CD4-positive, alpha-beta T cell treated with Interferon alpha-2 for 1 hour (primary cell): ENCODE measurements at regions not wholly inside any gene's neighbourhood (a gene's known extent, or its start where the extent isn't known, plus 50 kb on each side); places are given as distances from the start of the nearest gene placed in this dataset.

Source experiments
- DNase-seq, 2 donors: peaks; one replicate each; pipeline ENCODE4 v3.0.0-alpha.2; 2020 to 2022

DNA sequence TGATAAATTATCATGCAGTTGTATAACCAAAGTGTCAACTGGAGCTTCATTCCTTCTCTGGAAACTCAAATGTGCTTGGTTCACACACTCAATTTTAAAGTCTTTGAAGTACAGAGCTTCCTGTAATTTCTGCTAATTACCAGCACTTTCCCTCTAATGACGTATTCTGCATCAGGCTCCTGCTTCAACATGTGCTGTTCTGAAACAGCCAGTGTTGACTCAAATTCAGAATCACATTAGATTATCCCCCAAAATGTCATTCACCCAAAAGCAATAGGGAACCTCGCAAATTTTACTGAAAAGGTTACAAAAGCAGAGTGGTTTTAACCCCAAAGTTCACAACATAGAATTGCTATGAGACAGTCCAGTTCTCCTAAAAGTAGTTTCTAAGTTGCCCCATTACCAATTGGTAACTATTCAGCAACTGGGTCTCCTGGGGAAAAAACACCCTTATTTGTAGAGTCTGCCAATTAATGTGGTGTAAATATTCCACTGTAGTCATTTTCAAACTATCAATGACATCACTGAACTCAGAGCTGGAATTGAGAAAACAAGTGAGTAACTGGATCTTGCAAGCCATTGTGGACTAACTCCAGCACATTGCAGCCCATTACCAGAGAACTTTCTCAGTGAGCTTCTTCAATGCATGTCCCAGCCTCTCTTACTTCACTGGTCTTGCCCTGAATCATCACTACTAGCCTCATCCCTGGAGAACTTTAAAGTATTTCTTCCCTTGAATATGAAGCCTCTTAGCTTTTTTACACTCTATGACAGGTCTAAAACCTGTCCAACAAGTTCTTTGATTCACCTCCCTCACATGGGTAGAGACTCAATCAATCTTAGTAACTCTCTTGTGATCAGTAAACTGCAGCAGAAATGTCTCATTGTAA, 955.4 kb downstream of the EFNB2 start:
- DNase-seq = no peak

DNA sequence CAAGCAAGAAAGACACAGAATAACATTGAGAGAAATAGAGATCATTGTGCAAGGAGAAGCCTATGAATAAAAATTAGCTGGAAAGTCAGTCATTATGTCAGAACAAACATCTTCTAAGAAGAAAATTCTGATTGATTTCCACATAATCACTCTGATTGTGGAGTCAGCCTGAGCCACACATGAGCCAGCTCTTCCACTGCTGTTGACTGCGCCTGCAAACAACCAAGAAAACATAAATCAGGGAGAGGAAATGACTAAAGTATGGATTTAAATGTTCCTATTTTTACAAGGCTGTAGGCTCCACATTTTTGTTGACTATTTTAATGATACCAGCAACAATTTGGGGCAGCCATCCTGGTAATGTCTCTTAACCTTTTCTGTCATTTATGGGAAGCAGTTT, 962.3 kb downstream of the EFNB2 start:
- no peak for DNase-seq

DNA sequence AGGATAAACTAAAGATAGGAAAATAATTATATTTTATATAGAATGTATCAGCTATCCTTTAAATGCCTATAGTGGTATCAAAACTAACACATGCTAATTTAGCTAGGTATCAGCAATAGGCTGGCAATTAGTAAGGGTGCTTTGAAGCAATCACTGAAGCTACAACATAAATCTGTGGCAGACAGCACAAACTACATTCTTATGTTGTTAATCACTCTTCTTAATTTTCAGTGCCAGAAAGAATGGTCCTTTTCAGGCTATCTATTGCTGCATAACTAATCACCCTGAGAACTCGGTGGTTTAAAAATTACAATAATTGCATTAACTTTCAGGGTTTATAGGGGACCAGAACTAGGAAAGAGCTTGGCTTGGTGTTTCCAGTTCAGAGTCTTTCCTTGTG, 963.1 kb downstream of the EFNB2 start:
- DNase-seq = no peak

- DNase-seq = no peak
Measured at GRCh38 chr13:105569816-105570215, 965.6 kb downstream of the EFNB2 start.

- no peak for DNase-seq
Measured at GRCh38 chr13:105567951-105568525, 967.4 kb downstream of the EFNB2 start.

GRCh38 chr13:105565136-105565727, 970.2 kb downstream of the EFNB2 start:
- no peak for DNase-seq

- DNase-seq = no peak
Measured at GRCh38 chr13:105552078-105552477, 983.4 kb downstream of the EFNB2 start.

DNA sequence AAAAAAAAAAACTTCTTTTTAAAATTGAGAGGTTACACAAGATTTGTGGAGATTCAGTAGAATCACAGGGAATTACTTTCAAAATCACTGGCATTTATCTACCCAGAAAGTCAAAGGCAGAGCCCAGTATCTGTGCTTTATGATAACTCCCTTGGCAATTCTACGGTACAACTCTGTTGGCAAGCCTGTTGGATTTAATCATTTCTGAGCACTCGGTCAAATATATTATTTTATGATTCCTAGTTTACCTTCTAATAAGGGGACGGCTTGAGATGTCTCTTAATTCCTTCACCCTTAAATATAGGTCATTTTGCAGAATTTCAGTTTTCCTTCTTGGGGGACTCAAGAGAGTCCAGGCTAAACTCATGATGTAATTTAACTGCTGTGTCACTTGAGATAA, 987.6 kb downstream of the EFNB2 start:
- no peak for DNase-seq

- DNase-seq = no peak
Measured at GRCh38 chr13:105545811-105546210, 989.7 kb downstream of the EFNB2 start.

DNA sequence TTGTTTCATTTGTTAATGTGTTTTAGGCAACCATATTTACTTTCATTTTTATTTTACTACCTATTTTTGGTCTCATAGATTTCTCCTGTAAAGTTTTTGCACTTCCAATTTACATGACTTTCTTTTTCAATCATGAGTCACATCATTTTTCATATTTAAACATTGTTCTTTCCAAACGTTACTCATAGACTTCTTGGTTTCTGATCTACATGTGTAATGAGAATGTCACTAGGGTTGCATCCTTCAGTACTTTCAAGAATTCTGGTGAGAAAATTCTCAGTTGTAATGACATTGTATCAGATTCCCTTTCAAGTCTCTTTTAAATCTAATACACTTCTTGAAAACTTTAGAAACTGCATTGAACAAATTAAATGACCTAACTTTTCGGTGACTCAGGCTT, 991.7 kb downstream of the EFNB2 start:
- no peak for DNase-seq

DNA sequence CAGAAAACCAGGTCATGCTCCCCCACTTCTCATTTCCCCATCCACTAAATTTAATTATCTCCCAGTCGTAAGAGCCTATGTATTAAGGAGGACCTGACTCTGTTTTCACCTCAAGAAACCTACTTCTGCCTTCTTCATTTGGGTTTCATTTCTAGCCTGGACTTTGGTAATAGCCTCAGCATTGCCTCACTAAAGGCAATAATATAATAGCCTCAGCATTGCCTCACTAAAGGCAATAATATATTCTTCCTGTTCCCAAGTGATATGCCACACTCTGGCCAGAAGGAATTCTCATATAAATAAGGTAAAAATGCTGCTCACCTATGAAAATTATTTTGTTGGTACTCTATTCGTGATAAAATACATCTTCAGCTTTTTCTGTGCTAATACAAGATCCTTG, 993.9 kb downstream of the EFNB2 start:
- DNase-seq = no peak

- no peak for DNase-seq
Measured at GRCh38 chr13:105538346-105538745, 997.1 kb downstream of the EFNB2 start.

GRCh38 chr13:105537113-105537512, 998.3 kb downstream of the EFNB2 start:
- DNase-seq = no peak

DNA sequence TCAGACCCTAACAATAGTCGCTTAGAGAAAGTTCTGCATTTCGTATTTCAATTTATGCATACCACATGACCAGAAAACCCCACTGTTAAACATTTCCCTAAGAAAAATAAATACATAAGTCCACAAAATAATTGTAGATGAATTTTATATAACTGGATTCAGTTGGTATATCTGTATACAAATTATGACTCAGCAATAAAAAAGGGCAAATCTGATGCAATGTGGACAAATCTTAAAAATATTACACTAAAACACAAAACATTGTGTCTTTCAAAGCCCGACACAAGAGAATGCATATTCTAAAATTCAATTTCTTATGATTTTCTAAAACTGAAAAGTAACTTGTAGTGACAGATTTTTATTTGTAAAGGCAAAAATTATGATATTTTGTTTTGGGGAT, 1005.0 kb downstream of the EFNB2 start:
- no peak for DNase-seq

DNA sequence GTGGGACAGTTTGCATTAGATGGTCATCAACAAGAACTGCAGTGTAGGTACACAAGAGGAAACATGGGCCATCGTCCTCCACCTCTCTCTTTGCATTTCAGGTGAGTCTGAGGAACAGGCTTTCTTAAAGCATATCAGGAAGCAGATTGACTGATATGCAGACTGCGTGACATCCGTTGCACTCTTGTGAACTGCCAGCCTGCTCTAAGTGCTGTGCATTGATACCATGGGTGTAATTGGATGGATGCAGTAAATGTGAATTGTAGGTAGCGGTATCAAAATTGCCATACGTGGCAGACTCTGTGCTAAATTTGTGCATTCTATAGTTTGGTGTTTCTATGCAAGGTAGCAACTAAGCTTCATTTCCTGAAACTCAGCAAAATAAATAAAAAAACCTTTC, 1008.3 kb downstream of the EFNB2 start:
- no peak for DNase-seq

GRCh38 chr13:105519771-105520170, 1015.7 kb downstream of the EFNB2 start:
- no peak for DNase-seq

DNA sequence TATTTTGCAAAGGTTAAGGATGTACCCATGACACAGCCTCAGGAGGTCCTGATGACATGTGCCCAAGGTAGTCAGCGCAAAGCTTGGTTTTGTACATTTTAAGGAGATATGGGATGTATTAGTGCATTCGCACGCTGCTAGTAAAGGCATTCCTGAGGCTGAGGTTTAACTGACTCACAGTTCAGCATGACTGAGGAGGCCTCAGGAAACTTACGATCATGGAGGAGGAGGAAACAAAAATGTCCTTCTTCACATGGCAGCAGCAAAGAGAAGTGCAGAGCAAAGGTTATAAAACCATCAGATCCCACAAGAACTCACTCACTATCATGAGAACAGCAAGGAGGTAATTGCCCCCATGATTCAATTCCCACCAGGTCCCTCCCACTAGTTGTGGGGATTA, 1017.4 kb downstream of the EFNB2 start:
- no peak for DNase-seq

- no peak for DNase-seq
Measured at GRCh38 chr13:105514401-105514800, 1021.1 kb downstream of the EFNB2 start.

GRCh38 chr13:105513448-105513847, 1022.0 kb downstream of the EFNB2 start:
- DNase-seq = no peak

GRCh38 chr13:105509981-105510762, 1025.3 kb downstream of the EFNB2 start:
- no peak for DNase-seq

DNA sequence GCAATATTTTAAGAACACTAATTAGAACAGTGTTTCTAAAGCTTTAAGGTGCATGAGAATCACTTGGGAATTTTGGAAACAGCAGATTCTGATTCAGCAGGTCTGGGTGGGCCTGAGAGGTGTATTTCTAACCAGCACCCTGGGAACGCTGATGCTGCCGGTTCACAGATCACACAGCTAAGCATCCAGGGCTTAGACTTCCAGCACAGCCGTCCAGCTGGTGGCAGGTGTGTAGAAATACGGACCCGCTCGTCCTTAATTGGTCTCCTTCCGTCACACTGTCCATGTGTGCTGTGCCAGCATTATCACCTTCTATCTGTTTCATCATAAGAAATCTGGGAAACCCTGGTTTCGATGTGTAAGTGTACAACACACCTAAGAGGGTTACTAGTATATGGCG, 1029.0 kb downstream of the EFNB2 start:
- no peak for DNase-seq

DNA sequence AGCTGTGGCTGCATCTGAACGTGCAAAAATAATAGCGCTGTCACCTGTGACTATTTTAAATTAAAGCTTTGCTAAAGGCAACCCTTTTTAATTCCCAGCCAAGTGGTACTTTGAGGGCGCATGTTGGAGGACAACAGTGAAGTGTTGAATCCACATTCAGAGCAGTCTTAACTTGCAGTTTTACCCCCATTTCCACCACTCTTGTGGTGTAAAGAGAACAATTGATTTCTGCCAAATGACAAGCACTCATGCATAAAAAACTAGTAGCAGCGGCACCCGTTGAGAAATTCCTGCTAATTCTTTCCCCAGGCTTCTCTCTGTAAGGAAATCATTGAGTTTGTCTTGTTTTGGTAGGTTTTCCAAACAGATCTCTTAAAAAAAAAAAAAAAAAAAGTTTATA, 1033.3 kb downstream of the EFNB2 start:
- DNase-seq = no peak

- DNase-seq = no peak
Measured at GRCh38 chr13:105497597-105497996, 1037.9 kb downstream of the EFNB2 start.
